ENCODE measurements at regions not wholly inside any gene's neighbourhood (a gene's known extent, or its start where the extent isn't known, plus 50 kb on each side); places are given as distances from the start of the nearest gene placed in this dataset.

GRCh38 chr5:165079389-165079788, 1574.0 kb downstream of the MAT2B start:
- Histone ChIP-seq H3K9ac (ENCODE audit: extremely low read depth, low read length, poor library complexity, severe bottlenecking) (no peak overlapping the region), H3K27me3 (ENCODE audit: control insufficient read depth, insufficient read depth, low read length, poor library complexity, severe bottlenecking) (no peaks in the 10 kb centered on the region), H3K9me3 (ENCODE audit: control insufficient read depth, low read length) (peaks cover 8% of the 10 kb centered on the region), H3K36me3 (ENCODE audit: control insufficient read depth, insufficient read depth, low read length) (no peaks in the 10 kb centered on the region), H3K4me3 (ENCODE audit: low read length) (no peak overlapping the region), H3K4me1 (ENCODE audit: control insufficient read depth, insufficient read depth, low read length) (no peaks in the 10 kb centered on the region), H3K27ac (ENCODE audit: low read depth, low read length) (no peak overlapping the region)
- Mint-ChIP-seq H3K36me3 (ENCODE audit: low read depth) (no peaks in the 10 kb centered on the region), H3K27me3 (ENCODE audit: insufficient read depth) (no peaks in the 10 kb centered on the region), H3K9me3 (no peaks in the 10 kb centered on the region), H3K27ac (no peak overlapping the region), H3K4me3 (no peak overlapping the region), H3K4me1 (peaks cover 8% of the 10 kb centered on the region)
- no peak for TF ChIP-seq CTCF (conservative IDR thresholded peaks at IDR 0.05)
- WGBS, 2 experiments (ENCODE audit: insufficient coverage in 1 of 2, insufficient read length in 1 of 2), result 100% methylated on average over 2 of the region's 3 CpGs; no CpG with 5 or more reads in 1 of the 2 experiments
- DNase-seq, result no peak

GRCh38 chr5:165083394-165083793, 1578.0 kb downstream of the MAT2B start:
- DNase-seq, result no peak
- no peak overlapping the region for H3K9ac ChIP-seq (ENCODE audit: extremely low read depth, low read length, poor library complexity, severe bottlenecking)
- H3K9me3 ChIP-seq (ENCODE audit: control insufficient read depth, low read length), result no peaks in the 10 kb centered on the region
- Mint-ChIP-seq H3K4me1 (peaks cover 6% of the 10 kb centered on the region), H3K4me3 (no peak overlapping the region), H3K9me3 (no peaks in the 10 kb centered on the region), H3K36me3 (ENCODE audit: low read depth) (no peaks in the 10 kb centered on the region), H3K27me3 (ENCODE audit: insufficient read depth) (no peaks in the 10 kb centered on the region), H3K27ac (no peak overlapping the region)
- no peak overlapping the region for H3K4me3 ChIP-seq (ENCODE audit: low read length)
- no peaks in the 10 kb centered on the region for H3K27me3 ChIP-seq (ENCODE audit: control insufficient read depth, insufficient read depth, low read length, poor library complexity, severe bottlenecking)
- no peaks in the 10 kb centered on the region for H3K4me1 ChIP-seq (ENCODE audit: control insufficient read depth, insufficient read depth, low read length)
- no peak for TF ChIP-seq CTCF (conservative IDR thresholded peaks at IDR 0.05)
- H3K27ac ChIP-seq (ENCODE audit: low read depth, low read length), result no peak overlapping the region
- no peaks in the 10 kb centered on the region for H3K36me3 ChIP-seq (ENCODE audit: control insufficient read depth, insufficient read depth, low read length)
- WGBS, 2 experiments (ENCODE audit: insufficient coverage in 1 of 2, insufficient read length in 1 of 2), result no CpG with 5 or more reads among the region's 1 CpG

GRCh38 chr5:165086465-165086864, 1581.0 kb downstream of the MAT2B start:
- no peaks in the 10 kb centered on the region for H3K36me3 Mint-ChIP-seq (ENCODE audit: low read depth)

More at GRCh38 chr5:165086465-165086864, 1581.0 kb downstream of the MAT2B start:
- Histone ChIP-seq H3K4me1 (ENCODE audit: control insufficient read depth, insufficient read depth, low read length) (peaks cover 3% of the 10 kb centered on the region), H3K9ac (ENCODE audit: extremely low read depth, low read length, poor library complexity, severe bottlenecking) (no peak overlapping the region), H3K4me3 (ENCODE audit: low read length) (no peak overlapping the region), H3K27ac (ENCODE audit: low read depth, low read length) (no peak overlapping the region), H3K27me3 (ENCODE audit: control insufficient read depth, insufficient read depth, low read length, poor library complexity, severe bottlenecking) (no peaks in the 10 kb centered on the region), H3K9me3 (ENCODE audit: control insufficient read depth, low read length) (no peaks in the 10 kb centered on the region), H3K36me3 (ENCODE audit: control insufficient read depth, insufficient read depth, low read length) (no peaks in the 10 kb centered on the region)
- H3K4me1 Mint-ChIP-seq, result peaks cover 19% of the 10 kb centered on the region
- H3K4me3 Mint-ChIP-seq, result no peak overlapping the region
- TF ChIP-seq CTCF (conservative IDR thresholded peaks at IDR 0.05), result no peak
- no peaks in the 10 kb centered on the region for H3K27me3 Mint-ChIP-seq (ENCODE audit: insufficient read depth)
- H3K9me3 Mint-ChIP-seq, result no peaks in the 10 kb centered on the region
- DNase-seq, result no peak
- H3K27ac Mint-ChIP-seq, result no peak overlapping the region
- 85 to 87% methylated on average over 1 to 2 of the region's 2 CpGs for WGBS, 2 experiments (ENCODE audit: insufficient coverage in 1 of 2, insufficient read length in 1 of 2)

All from endodermal cell (in vitro differentiated cells).